Vagina (tissue), 2 donors: ENCODE measurements at regions not wholly inside any gene's neighbourhood (a gene's known extent, or its start where the extent isn't known, plus 50 kb on each side); places are given as distances from the start of the nearest gene placed in this dataset.
"Not testable (repeated sequence)": the region's sequence is repeated elsewhere in the genome, so short reads cannot be mapped to it uniquely, and the experiment has no call there.

Experiments
- DNase-seq, 2 donors: peaks; one replicate each; pipeline ENCODE4 v3.0.0-alpha.2; 2017; ENCODE audit errors: extremely low spot score in 2 of 2
- H3K27ac ChIP-seq: fragments of 200-600 bp; sonication (generic); one replicate; pipeline ENCODE4 v1.5.1; 2019
- H3K27me3 ChIP-seq: fragments of 200-600 bp; sonication (generic); one replicate; pipeline ENCODE4 v1.5.1; 2019
- H3K36me3 ChIP-seq, 2 donors: fragments of 200-600 bp; sonication (generic); one replicate each; pipeline ENCODE4 v1.5.1; 2017 to 2019
- H3K4me1 ChIP-seq: fragments of 200-600 bp; sonication (generic); one replicate; pipeline ENCODE4 v1.5.1; 2019
- H3K4me3 ChIP-seq, 2 donors: fragments of 200-600 bp; sonication (generic); 1 replicate in 1 of 2; 2 replicates in 1 of 2; pipeline ENCODE4 v1.5.1; 2016 to 2019
- H3K9me3 ChIP-seq: fragments of 200-600 bp; sonication (generic); one replicate; pipeline ENCODE4 v1.5.1; 2019
- CTCF ChIP-seq, 3 experiments: fragments of 450-650 bp in 2 of 3; fragments of 200-600 bp in 1 of 3; sonication (generic) in 1 of 3; IDR thresholded peaks; one replicate each; pipeline ENCODE4 v1.5.1; 2017 to 2019; ENCODE audit warnings: antibody characterized with exemption in 3 of 3, mild to moderate bottlenecking in 2 of 3, moderate library complexity in 2 of 3
- POLR2A ChIP-seq, 2 donors: fragments of 450-650 bp; IDR thresholded peaks; one replicate each; pipeline ENCODE4 v1.6.1; 2017; ENCODE audit warnings: antibody characterized with exemption in 2 of 2, mild to moderate bottlenecking in 2 of 2, moderate library complexity in 2 of 2
- POLR2AphosphoS5 ChIP-seq, 2 donors: sonication (generic); formaldehyde crosslinking; IDR thresholded peaks; one replicate each; pipeline ENCODE4 v1.9.0; 2017; ENCODE audit warnings: antibody characterized with exemption in 2 of 2, mild to moderate bottlenecking in 2 of 2, low read depth in 1 of 2; ENCODE audit not compliant: insufficient read depth in 1 of 2
- intact Hi-C: fragments of 100-400 bp; cut with DNase I; formaldehyde crosslinking; loops from one replicate; pipeline ENCODE4 v1.15.1; 2023

GRCh38 chr4:94036964-94037363 is 170.7 kb upstream of the SMARCAD1 start:
- no peak for TF ChIP-seq POLR2AphosphoS5 (IDR thresholded peaks at IDR 0.05; ENCODE audit: insufficient read depth in 1 of 2, low read depth in 1 of 2)
- TF ChIP-seq CTCF (IDR thresholded peaks at IDR 0.05): no peak
- TF ChIP-seq POLR2A (IDR thresholded peaks at IDR 0.05): no peak
- Histone ChIP-seq H3K4me3 (no peak overlapping the region), H3K9me3 (no peaks in the 10 kb centered on the region), H3K4me1 (no peaks in the 10 kb centered on the region), H3K27ac (no peak overlapping the region), H3K36me3 (no peaks in the 10 kb centered on the region), H3K27me3 (no peaks in the 10 kb centered on the region)
- no peak for DNase-seq
- intact Hi-C loops: no loop called here

GRCh38 chr4:94038195-94038594 is 169.5 kb upstream of the SMARCAD1 start:
- TF ChIP-seq POLR2A (IDR thresholded peaks at IDR 0.05) (no peak), CTCF (IDR thresholded peaks at IDR 0.05) (no peak), POLR2AphosphoS5 (IDR thresholded peaks at IDR 0.05; ENCODE audit: insufficient read depth in 1 of 2, low read depth in 1 of 2) (no peak)
- Histone ChIP-seq H3K9me3 (no peaks in the 10 kb centered on the region), H3K36me3 (no peaks in the 10 kb centered on the region), H3K4me3 (no peak overlapping the region), H3K27me3 (no peaks in the 10 kb centered on the region), H3K4me1 (no peaks in the 10 kb centered on the region), H3K27ac (no peak overlapping the region)
- intact Hi-C loops: no loop called here
- DNase-seq: no peak

- TF ChIP-seq CTCF (IDR thresholded peaks at IDR 0.05) (no peak), POLR2A (IDR thresholded peaks at IDR 0.05) (no peak), POLR2AphosphoS5 (IDR thresholded peaks at IDR 0.05; ENCODE audit: insufficient read depth in 1 of 2, low read depth in 1 of 2) (no peak)
- intact Hi-C loops: no loop called here
- no peaks in the 10 kb centered on the region for H3K9me3 ChIP-seq
These were observed 168.4 kb upstream of the SMARCAD1 start for GRCh38 chr4:94039226-94039625.

GRCh38 chr4:94044471-94044870 is 163.2 kb upstream of the SMARCAD1 start:
- H3K27ac ChIP-seq, H3K9me3 ChIP-seq, H3K4me1 ChIP-seq, H3K4me3 ChIP-seq, H3K27me3 ChIP-seq, intact Hi-C loops, H3K36me3 ChIP-seq, DNase-seq: not testable (repeated sequence)

More at GRCh38 chr4:94039226-94039625, 168.4 kb upstream of the SMARCAD1 start:
- H3K27ac ChIP-seq: no peak overlapping the region
- no peaks in the 10 kb centered on the region for H3K36me3 ChIP-seq
- no peak for DNase-seq
- H3K4me1 ChIP-seq: no peaks in the 10 kb centered on the region
- H3K27me3 ChIP-seq: no peaks in the 10 kb centered on the region
- H3K4me3 ChIP-seq: no peak overlapping the region

GRCh38 chr4:94063084-94063483 is 144.6 kb upstream of the SMARCAD1 start:
- DNase-seq: no peak
- TF ChIP-seq POLR2AphosphoS5 (IDR thresholded peaks at IDR 0.05; ENCODE audit: insufficient read depth in 1 of 2, low read depth in 1 of 2) (no peak), CTCF (IDR thresholded peaks at IDR 0.05) (no peak), POLR2A (IDR thresholded peaks at IDR 0.05) (no peak)
- Histone ChIP-seq H3K4me3 (no peak overlapping the region), H3K27ac (no peak overlapping the region), H3K4me1 (no peaks in the 10 kb centered on the region), H3K36me3 (no peaks in the 10 kb centered on the region), H3K27me3 (no peaks in the 10 kb centered on the region), H3K9me3 (no peaks in the 10 kb centered on the region)
- intact Hi-C loops: no loop called here
